LNCaP clone FGC (cell line): ENCODE measurements at regions not wholly inside any gene's neighbourhood (a gene's known extent, or its start where the extent isn't known, plus 50 kb on each side); places are given as distances from the start of the nearest gene placed in this dataset.

Experiments
- DNase-seq: peaks from one replicate; pipeline ENCODE4 v3.0.0-alpha.2; 2011; ENCODE audit warnings: low read depth
- H3K4me3 ChIP-seq: 2 replicates; pipeline ENCODE4 v1.5.1; 2011; ENCODE audit warnings: mild to moderate bottlenecking, low read depth, low read length, control low read depth
- TF ChIP-seq, protein P1 (sequence below): IDR thresholded peaks from 2 replicates; pipeline ENCODE4 v1.5.1; 2012; ENCODE audit warnings: mild to moderate bottlenecking; ENCODE audit not compliant: control insufficient read depth, insufficient read depth; ENCODE audit errors: extremely low read depth

DNA sequence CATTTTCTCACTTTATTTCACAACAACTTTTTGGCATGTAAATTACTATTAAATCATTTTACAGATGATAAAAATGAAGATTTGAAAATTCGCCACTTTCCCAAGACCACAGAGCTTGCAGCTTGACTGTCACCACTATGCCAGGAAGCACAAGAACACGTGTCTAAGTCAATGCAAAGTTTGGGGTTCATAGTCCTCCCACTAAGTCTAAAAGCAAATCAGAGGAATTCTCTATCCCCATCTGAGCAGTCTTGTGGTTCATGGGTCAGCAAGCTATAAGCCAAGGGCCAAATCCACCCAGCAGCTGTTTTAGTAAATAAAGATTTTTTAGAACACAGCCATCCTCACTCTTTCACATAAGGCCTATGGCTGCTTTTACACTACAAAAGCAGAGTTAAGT, 833.3 kb upstream of the INTU start:
- TF ChIP-seq, protein P1, sequence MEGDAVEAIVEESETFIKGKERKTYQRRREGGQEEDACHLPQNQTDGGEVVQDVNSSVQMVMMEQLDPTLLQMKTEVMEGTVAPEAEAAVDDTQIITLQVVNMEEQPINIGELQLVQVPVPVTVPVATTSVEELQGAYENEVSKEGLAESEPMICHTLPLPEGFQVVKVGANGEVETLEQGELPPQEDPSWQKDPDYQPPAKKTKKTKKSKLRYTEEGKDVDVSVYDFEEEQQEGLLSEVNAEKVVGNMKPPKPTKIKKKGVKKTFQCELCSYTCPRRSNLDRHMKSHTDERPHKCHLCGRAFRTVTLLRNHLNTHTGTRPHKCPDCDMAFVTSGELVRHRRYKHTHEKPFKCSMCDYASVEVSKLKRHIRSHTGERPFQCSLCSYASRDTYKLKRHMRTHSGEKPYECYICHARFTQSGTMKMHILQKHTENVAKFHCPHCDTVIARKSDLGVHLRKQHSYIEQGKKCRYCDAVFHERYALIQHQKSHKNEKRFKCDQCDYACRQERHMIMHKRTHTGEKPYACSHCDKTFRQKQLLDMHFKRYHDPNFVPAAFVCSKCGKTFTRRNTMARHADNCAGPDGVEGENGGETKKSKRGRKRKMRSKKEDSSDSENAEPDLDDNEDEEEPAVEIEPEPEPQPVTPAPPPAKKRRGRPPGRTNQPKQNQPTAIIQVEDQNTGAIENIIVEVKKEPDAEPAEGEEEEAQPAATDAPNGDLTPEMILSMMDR, result no peak
- no peak for DNase-seq
- H3K4me3 ChIP-seq, result no peak overlapping the region

DNA sequence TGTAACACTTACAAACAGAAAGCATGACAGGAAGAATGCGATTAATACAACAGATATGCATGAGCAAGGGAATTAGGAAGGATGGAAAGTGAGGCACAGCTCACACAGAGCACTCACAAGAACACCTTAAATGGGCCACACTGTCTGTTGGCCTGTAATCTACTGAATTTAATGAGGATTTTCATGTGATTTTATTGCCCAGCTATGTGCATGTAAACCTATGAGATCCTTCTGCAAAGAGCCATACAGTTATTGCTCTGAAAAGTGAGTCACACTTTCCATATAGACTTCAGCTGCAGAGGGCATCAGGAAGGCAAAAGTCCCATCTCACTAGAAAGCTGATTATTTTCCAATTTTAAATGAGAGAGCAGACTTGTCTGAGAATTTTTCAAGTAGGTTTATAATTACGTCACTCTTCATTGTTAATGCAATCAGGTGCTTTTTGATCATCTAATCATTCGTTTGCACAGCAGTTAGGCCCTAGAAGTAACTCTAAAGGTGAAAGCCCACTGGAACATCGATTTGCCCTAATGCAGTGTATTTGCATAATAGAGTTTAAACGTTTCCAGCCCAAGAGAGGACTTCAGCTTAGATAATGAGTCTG, 832.7 kb upstream of the INTU start:
- TF ChIP-seq, protein P1, result no peak
- no peak overlapping the region for H3K4me3 ChIP-seq
- DNase-seq, result no peak

DNA sequence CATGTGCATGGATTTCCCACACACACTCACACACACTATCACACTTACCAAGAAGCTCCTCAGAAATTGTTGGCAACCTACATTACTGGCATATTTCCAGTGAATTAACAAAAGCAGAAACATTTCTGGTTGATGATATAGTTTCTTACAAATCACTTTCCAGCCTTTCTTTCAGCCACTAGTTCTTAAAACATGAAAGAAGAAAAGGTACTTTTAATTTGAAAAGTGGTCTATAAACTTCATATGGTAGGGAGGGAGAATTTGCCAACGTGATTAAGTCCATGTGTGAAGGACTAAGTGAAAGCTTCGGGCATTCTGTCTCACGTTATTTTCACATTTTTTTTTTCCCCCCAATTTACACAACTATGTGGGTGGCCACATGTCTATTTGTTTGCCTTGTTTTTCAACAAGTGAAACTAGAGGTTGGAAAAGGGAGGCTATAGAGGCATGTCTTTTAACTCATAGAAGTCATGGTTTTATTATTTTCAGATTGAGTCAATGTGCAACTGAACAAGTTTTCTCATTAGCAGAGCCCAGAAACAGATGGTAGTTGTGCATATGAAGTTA, 832.1 kb upstream of the INTU start:
- TF ChIP-seq, protein P1, result no peak
- H3K4me3 ChIP-seq, result no peak overlapping the region
- DNase-seq, result no peak

DNA sequence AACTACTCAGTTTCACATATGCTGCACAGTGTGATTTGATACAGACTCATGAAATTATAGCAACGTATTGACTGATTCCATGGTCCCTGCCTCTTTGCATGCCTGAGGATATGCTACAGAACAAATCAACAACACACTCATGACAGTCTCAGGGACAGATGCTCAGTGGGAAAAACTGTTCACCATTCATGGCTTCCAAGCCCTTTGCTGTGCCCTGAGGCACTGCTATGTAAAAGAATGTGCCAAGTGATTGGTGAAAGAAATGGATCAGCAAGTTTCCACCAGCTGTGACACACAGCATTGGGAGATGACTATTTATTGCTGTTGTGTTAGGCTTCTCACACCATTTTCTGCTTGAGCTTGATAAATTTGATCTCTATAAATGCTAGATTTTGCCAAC, 825.6 kb upstream of the INTU start:
- TF ChIP-seq, protein P1, result no peak
- DNase-seq, result no peak
- no peak overlapping the region for H3K4me3 ChIP-seq

DNA sequence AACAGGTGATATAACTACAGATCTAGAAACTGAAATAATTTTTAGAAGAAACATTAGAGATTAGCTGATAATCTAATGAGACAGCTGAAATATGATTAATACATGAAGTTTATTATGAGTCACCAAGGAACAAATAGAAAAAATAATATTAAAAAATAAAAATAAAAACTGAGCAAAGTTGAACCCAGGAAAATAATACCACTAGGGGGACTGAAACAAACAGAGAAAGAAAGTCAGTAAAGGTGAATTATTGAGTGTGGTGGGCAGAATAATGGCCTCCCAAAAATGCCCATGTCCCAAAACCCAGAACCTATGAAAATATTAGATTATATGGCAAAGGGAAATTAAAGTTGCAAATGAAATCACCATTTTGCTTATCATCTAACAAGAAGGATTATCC, 820.7 kb upstream of the INTU start:
- TF ChIP-seq, protein P1, result no peak
- no peak for DNase-seq
- H3K4me3 ChIP-seq, result no peak overlapping the region

DNA sequence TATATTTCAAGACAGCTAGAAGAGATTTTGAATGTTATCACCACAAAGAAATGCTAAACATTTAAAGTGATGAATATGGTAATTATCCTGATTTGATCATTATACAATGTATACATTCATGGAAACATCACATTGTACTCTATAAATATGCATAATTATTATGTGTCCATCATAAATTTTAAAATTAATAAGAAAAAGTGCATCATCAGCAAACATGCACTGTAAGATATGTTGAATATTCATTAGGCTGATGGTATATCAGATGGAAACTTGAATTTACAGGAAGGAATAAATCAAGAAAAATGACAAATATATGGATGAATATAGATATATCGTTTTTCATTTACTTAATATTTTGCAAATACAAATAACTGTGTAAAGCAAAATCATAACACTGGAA, 812.1 kb upstream of the INTU start:
- no peak for DNase-seq
- TF ChIP-seq, protein P1, result no peak
- no peak overlapping the region for H3K4me3 ChIP-seq

DNA sequence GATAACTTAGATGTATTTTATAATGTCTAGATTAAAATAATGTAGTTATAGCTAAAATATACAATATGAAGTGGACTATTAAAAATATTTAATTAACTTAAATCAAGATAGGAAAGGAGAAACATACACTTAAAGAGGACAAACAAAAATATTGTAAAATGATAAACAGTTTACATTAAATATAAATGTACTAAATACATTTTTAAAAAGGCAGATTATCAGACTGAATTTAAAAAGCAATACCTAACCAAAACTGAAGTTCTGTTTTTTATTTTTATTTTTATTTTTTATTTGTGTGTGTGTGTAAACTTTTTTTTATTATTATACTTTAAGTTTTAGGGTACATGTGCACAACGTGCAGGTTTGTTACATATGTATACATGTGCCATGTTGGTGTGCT, 811.6 kb upstream of the INTU start:
- TF ChIP-seq, protein P1, result no peak
- DNase-seq, result no peak
- H3K4me3 ChIP-seq, result no peak overlapping the region
